Mucosa of descending colon (tissue), 3 donors: ENCODE measurements at regions not wholly inside any gene's neighbourhood (a gene's known extent, or its start where the extent isn't known, plus 50 kb on each side); places are given as distances from the start of the nearest gene placed in this dataset.

ENCODE experiments used
- ATAC-seq: fragments of 200-7000 bp; cut with Tn5 transposase; one replicate; pipeline ENCODE4 v1.9.1; 2020; ENCODE audit warnings: mild to moderate bottlenecking, moderate library complexity
- DNase-seq, 3 donors: peaks; one replicate each; pipeline ENCODE4 v3.0.0-alpha.2; 2020
- H3K36me3 ChIP-seq: fragments of 200-600 bp; one replicate; pipeline ENCODE4 v1.8.0; 2021; ENCODE audit warnings: low read depth, mild to moderate bottlenecking
- H3K4me1 ChIP-seq: fragments of 200-600 bp; one replicate; pipeline ENCODE4 v1.8.0; 2021; ENCODE audit warnings: low read depth, mild to moderate bottlenecking
- H3K4me3 ChIP-seq: fragments of 200-600 bp; one replicate; pipeline ENCODE4 v1.8.0; 2021; ENCODE audit warnings: mild to moderate bottlenecking
- H3K9me3 ChIP-seq: fragments of 200-600 bp; one replicate; pipeline ENCODE4 v1.8.0; 2021; ENCODE audit warnings: mild to moderate bottlenecking
- intact Hi-C, 2 donors: fragments of 100-400 bp; cut with DNase I in 1 of 2; cut with micrococcal nuclease in 1 of 2; formaldehyde crosslinking; loops; one replicate each; pipeline versions ENCODE4 v1.11.0 to v1.11.1; 2022; cut with DNase I, micrococcal nuclease
- TF ChIP-seq, protein P1 (sequence below): fragments of 200-600 bp; IDR thresholded peaks from one replicate; pipeline ENCODE4 v1.8.0; 2022; ENCODE audit warnings: antibody characterized with exemption, mild to moderate bottlenecking
- donor health status: DM: no; HTN: no; CAD: no; lungs with moderate emphysema.
- donor health status: DM: no; HTN: no; CAD: no.
- donor health status: DM: no; HTN: yes; CAD: no.

DNA sequence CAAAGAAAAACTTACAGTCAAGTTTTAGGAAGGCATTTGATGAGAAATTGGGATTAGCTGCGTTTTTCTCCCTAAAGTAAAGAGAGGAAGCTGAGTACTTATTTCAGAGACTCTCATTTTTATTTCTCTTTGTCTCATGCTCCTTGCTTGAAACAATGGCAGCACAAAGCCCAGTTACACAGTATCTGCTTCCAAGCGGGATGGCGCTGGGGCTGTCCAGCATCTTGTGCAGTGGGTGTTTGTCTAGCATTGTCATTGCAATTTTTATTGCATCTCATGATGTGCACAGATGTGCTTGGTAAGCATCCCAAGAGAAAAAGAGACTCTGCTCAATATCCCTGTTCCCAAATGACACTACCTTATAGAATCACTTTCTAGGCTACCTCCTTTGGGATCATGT, 102.8 kb upstream of the ZNF521 start:
- no peaks in the 10 kb centered on the region for H3K9me3 ChIP-seq
- intact Hi-C loops = no loop called here
- TF ChIP-seq, protein P1, sequence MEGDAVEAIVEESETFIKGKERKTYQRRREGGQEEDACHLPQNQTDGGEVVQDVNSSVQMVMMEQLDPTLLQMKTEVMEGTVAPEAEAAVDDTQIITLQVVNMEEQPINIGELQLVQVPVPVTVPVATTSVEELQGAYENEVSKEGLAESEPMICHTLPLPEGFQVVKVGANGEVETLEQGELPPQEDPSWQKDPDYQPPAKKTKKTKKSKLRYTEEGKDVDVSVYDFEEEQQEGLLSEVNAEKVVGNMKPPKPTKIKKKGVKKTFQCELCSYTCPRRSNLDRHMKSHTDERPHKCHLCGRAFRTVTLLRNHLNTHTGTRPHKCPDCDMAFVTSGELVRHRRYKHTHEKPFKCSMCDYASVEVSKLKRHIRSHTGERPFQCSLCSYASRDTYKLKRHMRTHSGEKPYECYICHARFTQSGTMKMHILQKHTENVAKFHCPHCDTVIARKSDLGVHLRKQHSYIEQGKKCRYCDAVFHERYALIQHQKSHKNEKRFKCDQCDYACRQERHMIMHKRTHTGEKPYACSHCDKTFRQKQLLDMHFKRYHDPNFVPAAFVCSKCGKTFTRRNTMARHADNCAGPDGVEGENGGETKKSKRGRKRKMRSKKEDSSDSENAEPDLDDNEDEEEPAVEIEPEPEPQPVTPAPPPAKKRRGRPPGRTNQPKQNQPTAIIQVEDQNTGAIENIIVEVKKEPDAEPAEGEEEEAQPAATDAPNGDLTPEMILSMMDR = no peak
- ATAC-seq (no peak), DNase-seq (no peak)
- no peaks in the 10 kb centered on the region for H3K36me3 ChIP-seq
- no peaks in the 10 kb centered on the region for H3K4me1 ChIP-seq
- H3K4me3 ChIP-seq = no peak overlapping the region

DNA sequence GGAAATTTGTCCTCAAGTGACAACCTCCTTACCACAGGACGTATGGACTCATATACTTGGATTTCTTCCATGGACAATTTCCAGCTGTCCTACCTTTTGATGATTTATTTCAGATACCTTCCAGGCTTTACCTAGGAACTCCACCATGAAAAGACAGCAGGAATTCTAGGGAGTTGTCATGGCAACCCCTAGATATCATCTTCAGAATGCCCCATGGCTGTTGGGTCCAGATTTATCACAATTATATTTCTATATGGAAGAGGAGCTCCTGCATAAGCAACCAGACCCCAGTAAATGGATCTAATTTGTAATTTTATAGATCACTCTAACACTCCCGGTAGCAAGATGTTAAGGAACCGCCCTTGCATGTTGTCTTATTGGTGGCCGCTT, 102.3 kb upstream of the ZNF521 start:
- DNase-seq (no peak), ATAC-seq (no peak)
- Histone ChIP-seq H3K4me1 (no peaks in the 10 kb centered on the region), H3K4me3 (no peak overlapping the region), H3K9me3 (no peaks in the 10 kb centered on the region), H3K36me3 (no peaks in the 10 kb centered on the region)
- intact Hi-C loops = no loop called here
- TF ChIP-seq, protein P1 = no peak

DNA sequence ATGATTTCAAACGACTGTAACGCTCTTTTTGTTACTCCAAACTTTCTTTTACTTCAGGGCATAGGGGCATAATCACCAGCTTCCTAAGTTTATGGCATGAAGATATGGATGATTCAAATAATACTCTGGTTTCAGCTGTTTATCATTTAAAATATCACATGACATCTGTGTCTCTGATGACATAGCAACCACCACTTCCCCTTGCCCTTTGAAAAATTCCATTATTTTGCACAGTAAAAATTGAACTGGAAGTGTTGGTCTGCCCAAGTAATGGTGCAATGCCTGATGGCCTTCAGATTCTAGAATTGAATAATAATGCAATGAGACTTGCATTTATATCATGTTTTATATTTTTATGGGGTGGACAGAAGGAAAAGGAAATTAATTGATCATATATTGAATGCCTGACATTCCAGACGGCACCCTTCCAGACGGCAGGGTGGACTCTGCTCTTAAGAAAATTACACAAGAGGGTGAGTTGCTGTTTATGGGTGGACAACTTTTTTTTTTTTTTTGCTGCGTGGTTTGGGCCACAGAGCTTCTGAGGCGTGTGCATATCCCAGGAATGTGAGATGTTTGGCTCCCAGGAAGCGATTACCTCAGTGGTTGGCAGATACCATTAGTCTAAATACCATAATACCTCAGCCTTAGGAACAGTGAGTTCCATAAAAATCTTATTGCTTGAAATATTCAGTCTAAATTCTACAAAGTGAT, 101.7 kb upstream of the ZNF521 start:
- no peak for ATAC-seq

DNA sequence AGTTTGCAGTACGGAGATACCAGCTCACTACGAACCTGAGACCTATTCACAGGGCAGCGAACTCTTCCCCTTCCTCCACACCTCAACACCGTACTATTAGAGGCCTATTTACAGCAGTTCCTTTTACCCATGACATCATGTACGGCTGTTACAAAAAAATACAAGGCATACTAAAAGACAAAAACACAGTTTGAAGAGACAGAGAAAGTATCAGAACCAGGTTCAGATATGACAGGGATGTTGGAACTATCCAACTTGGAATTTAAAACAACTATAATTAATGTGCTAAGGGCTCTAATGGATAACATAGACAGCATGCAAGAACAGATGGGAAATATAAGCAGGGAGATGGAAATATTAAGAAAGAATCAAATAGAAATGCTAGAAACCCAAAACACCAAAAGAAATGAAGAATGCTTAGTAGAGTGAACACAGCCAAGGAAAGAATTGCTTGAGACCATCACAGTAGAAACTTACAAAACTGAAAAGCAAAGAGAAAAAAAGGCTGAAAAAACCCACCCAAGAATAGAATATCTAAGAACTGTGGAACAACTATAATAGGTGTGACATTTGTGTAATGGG, 99.2 kb upstream of the ZNF521 start:
- DNase-seq (no peak), ATAC-seq (no peak)
- Histone ChIP-seq H3K4me1 (no peaks in the 10 kb centered on the region), H3K36me3 (no peaks in the 10 kb centered on the region), H3K9me3 (no peaks in the 10 kb centered on the region), H3K4me3 (no peak overlapping the region)
- TF ChIP-seq, protein P1 = no peak
- intact Hi-C loops = no loop called here

More for the DNA sequence above, 101.7 kb upstream of the ZNF521 start:
- H3K4me1 ChIP-seq = no peaks in the 10 kb centered on the region
- no peaks in the 10 kb centered on the region for H3K36me3 ChIP-seq
- TF ChIP-seq, protein P1 = no peak
- intact Hi-C loops = no loop called here
- H3K4me3 ChIP-seq = no peak overlapping the region
- DNase-seq = no peak
- H3K9me3 ChIP-seq = no peaks in the 10 kb centered on the region

DNA sequence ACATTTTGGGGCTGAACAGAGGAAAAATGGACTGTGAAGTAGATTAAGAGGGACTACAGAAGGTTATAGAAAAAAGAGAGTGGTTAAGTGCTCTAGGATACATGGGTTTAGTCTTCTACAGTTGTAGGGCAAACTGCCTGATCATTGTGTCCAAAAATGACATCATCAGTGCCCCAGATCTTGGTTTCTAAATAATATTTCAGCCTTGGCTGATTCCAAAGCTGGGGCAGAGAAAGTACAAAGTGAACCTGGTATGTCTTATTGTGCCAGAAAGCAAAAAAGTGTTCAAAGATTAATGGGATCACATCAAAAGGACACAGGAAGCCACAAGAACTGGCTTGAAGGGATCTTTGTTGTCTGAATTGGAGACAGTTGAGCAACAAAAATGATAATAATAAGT, 97.1 kb upstream of the ZNF521 start:
- Histone ChIP-seq H3K4me3 (no peak overlapping the region), H3K36me3 (no peaks in the 10 kb centered on the region), H3K9me3 (no peaks in the 10 kb centered on the region), H3K4me1 (no peaks in the 10 kb centered on the region)
- ATAC-seq = no peak
- DNase-seq = no peak
- intact Hi-C loops = no loop called here
- TF ChIP-seq, protein P1 = no peak
